COLO668 (cell line): ENCODE measurements at regions not wholly inside any gene's neighbourhood (a gene's known extent, or its start where the extent isn't known, plus 50 kb on each side); places are given as distances from the start of the nearest gene placed in this dataset.

ENCODE experiments used
- DNase-seq: peaks from one replicate; lab custom pipeline; 2025; ENCODE audit not compliant: unreplicated experiment; lab: John Stamatoyannopoulos, UW

GRCh38 chr2:236744281-236744705, 174.7 kb downstream of the ACKR3 start:
- DNase-seq = no peak

GRCh38 chr2:236744716-236745115, 175.1 kb downstream of the ACKR3 start:
- no peak for DNase-seq

GRCh38 chr2:236745420-236746210, 176.0 kb downstream of the ACKR3 start:
- no peak for DNase-seq

GRCh38 chr2:236746833-236747232, 177.2 kb downstream of the ACKR3 start:
- DNase-seq = no peak

- DNase-seq = no peak
Observed at GRCh38 chr2:236747426-236747825, 177.8 kb downstream of the ACKR3 start.

- no peak for DNase-seq
Observed at GRCh38 chr2:236747925-236748324, 178.3 kb downstream of the ACKR3 start.

GRCh38 chr2:236748385-236748784, 178.8 kb downstream of the ACKR3 start:
- DNase-seq = no peak

DNA sequence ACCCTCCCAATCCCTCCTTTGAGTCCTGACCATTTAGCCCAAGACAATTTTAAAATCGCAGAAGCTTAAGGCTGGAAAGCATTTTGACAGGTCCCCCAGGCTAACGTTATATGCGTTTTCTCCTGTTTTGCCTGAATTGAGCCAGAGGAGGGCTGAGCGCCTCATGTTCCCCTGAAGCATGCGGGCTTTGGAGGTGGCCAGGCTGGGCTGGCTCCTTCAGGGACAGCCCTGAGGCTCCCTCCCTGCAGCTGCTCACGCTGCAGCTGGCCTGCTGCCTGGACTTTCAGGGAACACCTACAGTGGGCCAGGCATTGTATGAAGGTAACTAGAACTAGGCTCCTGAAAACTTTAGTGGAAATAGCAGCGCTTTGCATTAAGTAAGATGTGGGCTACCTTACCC, 179.2 kb downstream of the ACKR3 start:
- DNase-seq = peak; percentile 13

- DNase-seq = no peak
Observed at GRCh38 chr2:236749346-236749745, 179.7 kb downstream of the ACKR3 start.

GRCh38 chr2:236752096-236752495, 182.5 kb downstream of the ACKR3 start:
- DNase-seq = no peak

GRCh38 chr2:236753606-236754270, 184.1 kb downstream of the ACKR3 start:
- no peak for DNase-seq

DNA sequence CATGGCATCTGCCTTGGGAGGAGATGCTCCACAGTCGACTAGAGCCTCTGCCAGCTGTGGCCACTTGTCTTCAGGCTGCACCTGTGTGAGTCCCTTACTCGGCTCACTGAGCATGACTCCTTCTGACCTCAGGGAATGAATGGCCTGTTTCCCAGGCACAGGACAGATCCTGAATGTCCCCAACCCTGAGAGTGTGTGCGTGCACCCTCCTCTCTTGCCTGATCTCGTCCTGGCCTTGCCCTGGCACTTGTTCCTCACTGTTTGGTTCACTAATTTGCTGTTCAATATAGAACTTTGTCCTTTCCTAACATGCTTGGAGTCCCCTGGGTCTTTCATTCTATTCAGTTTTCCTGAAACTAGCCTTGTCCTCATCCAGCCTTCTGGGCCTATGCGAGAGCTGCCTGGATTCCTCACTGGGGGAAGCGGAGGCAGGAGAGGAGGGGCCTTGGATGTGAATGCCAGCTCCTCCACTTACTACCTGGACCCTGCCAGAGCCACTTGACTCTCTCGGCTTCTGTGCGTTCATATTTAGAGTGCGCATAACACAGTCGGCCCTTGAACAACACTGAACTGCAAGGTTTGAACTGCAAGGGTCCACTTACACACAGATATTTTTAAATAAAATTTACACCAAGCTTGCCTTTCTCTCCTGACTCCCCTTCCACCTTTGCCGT, 184.8 kb downstream of the ACKR3 start:
- DNase-seq = peak; percentile 36

DNA sequence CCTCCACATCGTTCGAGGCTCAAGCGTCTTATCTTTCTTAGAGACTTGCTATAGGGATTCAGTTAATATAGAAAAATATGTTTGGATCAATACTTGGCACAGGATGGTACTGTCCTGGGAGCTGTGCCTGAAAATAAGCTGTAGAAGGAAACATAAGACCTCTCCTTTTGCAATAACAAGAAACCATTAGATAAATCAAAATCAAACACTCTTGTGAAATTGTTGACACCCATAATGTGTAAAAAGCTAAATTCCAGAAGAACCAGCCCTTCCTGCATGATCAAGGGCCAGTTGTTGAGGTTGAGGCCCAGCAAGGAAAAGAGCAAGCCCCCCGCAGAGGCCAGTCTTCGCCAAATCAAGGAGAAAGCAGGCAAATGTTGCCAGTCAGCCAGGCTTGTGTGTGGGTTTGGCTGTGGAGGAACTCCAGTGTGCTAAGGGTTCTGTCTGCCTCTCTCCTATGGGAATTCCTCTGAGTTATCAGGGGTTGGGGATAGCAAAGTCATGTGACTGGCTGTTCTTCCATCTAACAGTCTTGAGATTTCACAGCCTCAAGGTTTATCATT, 185.7 kb downstream of the ACKR3 start:
- no peak for DNase-seq

DNA sequence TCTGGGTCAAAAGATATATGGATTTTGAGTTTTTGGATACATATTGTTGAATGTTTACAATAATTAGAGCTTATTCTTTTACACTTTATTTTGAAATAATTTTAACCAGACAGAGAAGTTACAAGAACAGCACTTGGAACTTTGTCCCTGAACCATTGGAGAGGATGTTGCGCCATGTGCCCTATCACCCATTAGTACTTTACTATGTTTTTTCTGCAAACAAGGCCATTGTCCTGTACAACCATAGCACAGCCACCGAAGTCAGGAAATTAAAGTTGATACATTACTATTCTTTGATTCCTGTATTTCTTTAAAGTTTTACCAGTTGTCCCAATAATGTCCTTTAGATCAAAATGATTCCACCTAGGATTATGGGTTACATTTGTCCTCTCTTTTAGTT, 188.8 kb downstream of the ACKR3 start:
- DNase-seq = no peak

DNA sequence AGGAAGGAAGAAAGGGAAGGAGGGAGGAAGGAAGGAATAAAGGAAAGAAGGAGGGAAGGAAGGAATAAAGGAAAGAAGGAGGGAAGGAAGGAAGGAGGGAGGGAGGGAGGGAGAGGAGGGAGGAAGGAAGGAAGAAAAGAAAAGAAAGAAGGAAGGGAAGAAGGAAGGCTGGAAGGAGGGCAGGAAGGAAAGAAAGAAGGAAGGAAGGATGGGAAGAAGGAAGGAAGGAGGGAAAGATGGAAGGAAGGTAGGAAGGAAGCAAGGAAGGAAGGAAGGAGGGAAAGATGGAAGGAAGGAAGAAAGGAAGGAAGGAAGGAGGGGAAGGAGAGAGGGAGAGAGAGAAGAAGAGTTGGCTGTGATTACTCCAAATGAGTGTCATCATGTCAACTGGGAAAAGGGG, 190.6 kb downstream of the ACKR3 start:
- DNase-seq = no peak

- no peak for DNase-seq
Observed at GRCh38 chr2:236761358-236761757, 191.7 kb downstream of the ACKR3 start.

DNA sequence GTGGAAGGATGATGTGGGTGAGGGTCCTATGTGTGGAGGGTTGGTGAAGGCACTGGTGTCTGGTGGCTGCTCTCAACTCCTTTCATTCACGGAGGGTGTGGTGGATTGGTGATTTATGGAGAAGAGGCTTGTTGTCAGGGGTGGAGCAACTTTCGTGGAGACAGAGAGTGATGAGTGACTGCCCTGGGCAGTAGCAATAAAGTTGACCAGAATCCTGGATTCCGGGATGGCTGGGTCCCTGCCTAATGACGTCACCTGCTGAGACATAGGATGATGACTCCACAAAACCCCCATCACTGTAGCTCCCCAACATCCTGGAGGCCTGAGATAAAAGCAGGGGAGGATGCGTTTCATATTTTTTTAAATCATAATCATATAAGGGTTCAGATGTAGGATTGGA, 193.0 kb downstream of the ACKR3 start:
- DNase-seq = no peak

DNA sequence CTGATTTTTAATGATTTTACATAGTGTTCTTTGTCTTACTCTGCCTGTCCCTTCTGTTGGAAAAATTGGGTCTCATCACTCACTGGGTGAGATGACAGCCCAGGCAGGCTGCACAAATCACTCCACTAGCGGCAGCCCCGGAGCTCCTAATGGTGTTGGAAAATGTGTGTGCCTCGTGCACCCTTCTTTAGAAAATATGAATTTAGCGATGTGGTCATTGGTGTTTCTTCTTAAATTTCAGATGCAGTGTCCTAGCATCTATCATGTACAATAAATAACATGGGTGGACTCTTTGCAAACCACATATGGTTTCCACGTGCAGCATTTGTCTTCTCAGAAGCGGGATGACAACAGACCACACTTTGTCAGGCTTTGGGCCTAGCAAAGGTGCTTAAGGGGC, 194.2 kb downstream of the ACKR3 start:
- DNase-seq = no peak

- no peak for DNase-seq
Observed at GRCh38 chr2:236764716-236765115, 195.1 kb downstream of the ACKR3 start.

DNA sequence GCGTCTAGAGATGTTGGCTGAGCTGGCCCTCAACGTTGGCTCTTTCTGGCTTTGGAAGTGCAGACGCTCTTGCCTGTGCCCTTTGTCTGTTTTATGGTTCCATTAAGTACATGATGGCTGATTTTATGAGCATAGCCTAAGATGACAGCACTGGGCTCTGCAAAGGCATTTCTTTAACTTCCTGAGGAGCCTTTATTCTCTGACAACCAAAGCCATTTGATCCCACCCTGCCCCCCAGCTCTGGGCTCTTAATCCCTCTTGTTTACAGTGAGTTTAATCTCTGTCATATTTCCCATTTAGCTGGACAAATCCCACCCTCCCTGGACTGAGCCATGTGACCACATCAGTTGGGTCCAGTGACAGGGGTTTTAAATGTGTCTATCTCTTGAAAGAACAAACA, 195.9 kb downstream of the ACKR3 start:
- no peak for DNase-seq

GRCh38 chr2:236766850-236767249, 197.2 kb downstream of the ACKR3 start:
- no peak for DNase-seq

DNA sequence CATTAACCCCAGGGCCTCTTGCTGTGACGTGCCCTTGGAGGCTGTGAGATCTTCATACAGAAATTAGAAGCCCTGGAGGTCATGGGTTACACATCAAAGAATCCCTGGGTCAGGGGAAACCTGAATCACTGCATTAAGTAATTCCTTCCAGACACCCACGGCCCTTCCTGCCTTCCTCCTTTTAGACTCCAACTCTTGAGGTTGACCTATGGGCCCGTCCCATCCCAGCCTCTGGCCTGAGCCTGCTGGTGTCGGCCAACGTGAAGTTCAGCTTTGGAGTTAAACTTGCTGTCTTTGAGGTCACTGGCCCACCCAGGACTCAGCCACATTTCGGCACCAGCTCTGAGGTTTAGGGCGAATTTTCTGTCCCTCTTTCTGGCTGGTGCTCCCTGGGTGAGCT, 198.3 kb downstream of the ACKR3 start:
- DNase-seq = no peak
